SU-DHL-6 (cell line): ENCODE measurements at regions not wholly inside any gene's neighbourhood (a gene's known extent, or its start where the extent isn't known, plus 50 kb on each side); places are given as distances from the start of the nearest gene placed in this dataset.

Source experiments
- H2AFZ ChIP-seq: fragments of 200-600 bp; sonication (generic); 2 replicates; pipeline ENCODE4 v1.6.1; 2014; ENCODE audit warnings: low read depth, mild to moderate bottlenecking, moderate library complexity, mixed read lengths, antibody characterized with exemption, low read length; ENCODE audit not compliant: severe bottlenecking
- H3F3A ChIP-seq: fragments of 200-600 bp; shearing (Covaris generic); 2 replicates; pipeline ENCODE4 v1.6.0; 2016; ENCODE audit warnings: antibody characterized with exemption, mild to moderate bottlenecking; ENCODE audit not compliant: insufficient read depth
- H3K27ac ChIP-seq: fragments of 200-600 bp; sonication (generic); 2 replicates; pipeline ENCODE4 v1.5.1; 2016; ENCODE audit warnings: low read depth, mild to moderate bottlenecking, low read length, moderate library complexity, mixed read lengths
- H3K27me3 ChIP-seq: fragments of 200-600 bp; sonication (generic), shearing (Covaris generic); 2 replicates; pipeline ENCODE4 v1.6.0; 2014; ENCODE audit warnings: mild to moderate bottlenecking, low read length
- H3K36me3 ChIP-seq: fragments of 200-600 bp; sonication (generic); 2 replicates; pipeline ENCODE4 v1.6.1; 2014; ENCODE audit warnings: mild to moderate bottlenecking, low read length, mixed read lengths
- H3K4me2 ChIP-seq: fragments of 300-600, 200-600 bp; shearing (Covaris generic), sonication (generic); 2 replicates; pipeline ENCODE4 v1.6.0; 2014; ENCODE audit warnings: low read length, low read depth, mild to moderate bottlenecking; ENCODE audit not compliant: poor library complexity, severe bottlenecking
- H3K4me3 ChIP-seq: fragments of 200-600 bp; sonication (generic); 2 replicates; pipeline ENCODE4 v1.5.1; 2014; ENCODE audit warnings: antibody characterized with exemption, low read length, mild to moderate bottlenecking, mixed read lengths; ENCODE audit not compliant: insufficient read depth, poor library complexity, severe bottlenecking
- H3K79me2 ChIP-seq: fragments of 200-600 bp; sonication (generic); 2 replicates; pipeline ENCODE4 v1.6.1; 2014; ENCODE audit warnings: mild to moderate bottlenecking, low read length, moderate library complexity; ENCODE audit not compliant: insufficient read depth
- H3K9ac ChIP-seq: fragments of 200-600 bp; sonication (generic); 2 replicates; pipeline ENCODE4 v1.7.0; 2014; ENCODE audit warnings: mild to moderate bottlenecking, low read length
- H3K9me2 ChIP-seq: fragments of 200-600 bp; sonication (generic); replicated peaks from 2 replicates; pipeline ENCODE4 v1.6.1; 2014; ENCODE audit warnings: low read length; ENCODE audit not compliant: insufficient read depth
- H3K9me3 ChIP-seq: fragments of 200-600 bp; sonication (generic); 2 replicates; pipeline ENCODE4 v1.6.1; 2014; ENCODE audit warnings: low read length, mixed read lengths; ENCODE audit not compliant: insufficient read depth
- H4K20me1 ChIP-seq: fragments of 200-600 bp; sonication (generic); 2 replicates; pipeline ENCODE4 v1.6.1; 2014; ENCODE audit warnings: low read depth, mild to moderate bottlenecking, antibody characterized with exemption, low read length, moderate library complexity, mixed read lengths
- EZH2phosphoT487 ChIP-seq: fragments of 200-600 bp; sonication (generic), shearing (Covaris generic); conservative IDR thresholded peaks from 2 replicates; pipeline ENCODE4 v1.6.1; 2018; ENCODE audit warnings: mild to moderate bottlenecking, antibody characterized with exemption, low read length, moderate library complexity, mixed read lengths
- TF ChIP-seq, protein P1 (sequence below): fragments of 200-600 bp; sonication (generic); IDR thresholded peaks from one replicate; pipeline ENCODE4 v1.5.1; 2017; ENCODE audit warnings: antibody characterized with exemption, mild to moderate bottlenecking, low read length, moderate library complexity; ENCODE audit not compliant: insufficient read depth, poor library complexity, severe bottlenecking

DNA sequence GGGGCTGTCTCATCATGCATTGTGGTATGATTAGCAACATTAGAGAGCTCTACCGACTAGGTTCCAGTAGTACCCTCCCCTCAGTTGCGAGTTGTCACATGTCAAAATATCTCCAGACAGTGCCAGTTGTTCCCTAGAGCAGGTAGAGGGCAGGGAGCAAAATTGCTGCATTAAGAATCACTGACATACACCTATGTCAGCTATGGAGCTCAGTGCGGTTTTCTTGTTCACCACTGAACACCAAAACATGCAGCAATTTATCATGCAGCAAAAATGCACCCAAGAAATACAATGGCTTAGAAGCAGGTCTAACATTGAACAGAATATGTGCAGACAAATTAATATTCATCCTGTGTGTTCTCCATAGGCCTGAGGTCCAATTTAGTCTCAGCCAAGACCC lies 186.9 kb upstream of the STARD13 start:
- H3K9me3 ChIP-seq: no peaks in the 10 kb centered on the region
- H3K79me2 ChIP-seq: no peaks in the 10 kb centered on the region
- no peaks in the 10 kb centered on the region for H3K27me3 ChIP-seq
- no peaks in the 10 kb centered on the region for H3K9me2 ChIP-seq
- no peak overlapping the region for H3K27ac ChIP-seq
- no peak overlapping the region for H3K4me3 ChIP-seq
- H3K36me3 ChIP-seq: no peaks in the 10 kb centered on the region
- TF ChIP-seq EZH2phosphoT487: no peak
- TF ChIP-seq, protein P1, sequence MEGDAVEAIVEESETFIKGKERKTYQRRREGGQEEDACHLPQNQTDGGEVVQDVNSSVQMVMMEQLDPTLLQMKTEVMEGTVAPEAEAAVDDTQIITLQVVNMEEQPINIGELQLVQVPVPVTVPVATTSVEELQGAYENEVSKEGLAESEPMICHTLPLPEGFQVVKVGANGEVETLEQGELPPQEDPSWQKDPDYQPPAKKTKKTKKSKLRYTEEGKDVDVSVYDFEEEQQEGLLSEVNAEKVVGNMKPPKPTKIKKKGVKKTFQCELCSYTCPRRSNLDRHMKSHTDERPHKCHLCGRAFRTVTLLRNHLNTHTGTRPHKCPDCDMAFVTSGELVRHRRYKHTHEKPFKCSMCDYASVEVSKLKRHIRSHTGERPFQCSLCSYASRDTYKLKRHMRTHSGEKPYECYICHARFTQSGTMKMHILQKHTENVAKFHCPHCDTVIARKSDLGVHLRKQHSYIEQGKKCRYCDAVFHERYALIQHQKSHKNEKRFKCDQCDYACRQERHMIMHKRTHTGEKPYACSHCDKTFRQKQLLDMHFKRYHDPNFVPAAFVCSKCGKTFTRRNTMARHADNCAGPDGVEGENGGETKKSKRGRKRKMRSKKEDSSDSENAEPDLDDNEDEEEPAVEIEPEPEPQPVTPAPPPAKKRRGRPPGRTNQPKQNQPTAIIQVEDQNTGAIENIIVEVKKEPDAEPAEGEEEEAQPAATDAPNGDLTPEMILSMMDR: no peak
- H3K9ac ChIP-seq: no peak overlapping the region
- H3F3A ChIP-seq: no peaks in the 10 kb centered on the region
- no peaks in the 10 kb centered on the region for H4K20me1 ChIP-seq
- no peak overlapping the region for H2AFZ ChIP-seq
- no peak overlapping the region for H3K4me2 ChIP-seq

DNA sequence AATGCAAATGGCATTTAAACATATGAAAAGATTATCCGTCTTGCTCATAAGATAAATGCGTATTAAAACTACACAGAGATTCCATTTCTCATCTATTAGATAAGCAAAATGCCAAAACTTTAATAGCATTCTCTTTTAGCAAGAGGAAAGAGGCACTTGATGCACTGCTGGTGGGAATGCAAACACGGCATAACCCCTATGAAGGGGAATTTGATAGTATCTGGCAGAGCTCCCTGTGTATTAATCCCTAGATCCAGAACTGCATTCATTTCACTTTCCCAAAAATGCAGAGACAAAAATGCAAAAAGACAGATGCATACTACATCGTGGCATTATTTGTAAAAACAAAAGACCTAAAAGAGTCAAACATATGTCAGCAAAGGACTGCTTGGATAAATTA lies 193.6 kb upstream of the STARD13 start:
- Histone ChIP-seq H3K9me2 (no peaks in the 10 kb centered on the region), H3K36me3 (no peaks in the 10 kb centered on the region), H3K4me2 (no peak overlapping the region), H3K27me3 (no peaks in the 10 kb centered on the region), H3K9ac (no peak overlapping the region), H3K4me3 (no peak overlapping the region), H3K79me2 (no peaks in the 10 kb centered on the region), H3K9me3 (0 out of 2 replicates have a peak, but pooled peaks cover 10% of the 10 kb centered on the region), H2AFZ (no peak overlapping the region), H4K20me1 (no peaks in the 10 kb centered on the region), H3F3A (no peaks in the 10 kb centered on the region), H3K27ac (no peak overlapping the region)
- TF ChIP-seq EZH2phosphoT487: no peak
- TF ChIP-seq, protein P1: no peak

DNA sequence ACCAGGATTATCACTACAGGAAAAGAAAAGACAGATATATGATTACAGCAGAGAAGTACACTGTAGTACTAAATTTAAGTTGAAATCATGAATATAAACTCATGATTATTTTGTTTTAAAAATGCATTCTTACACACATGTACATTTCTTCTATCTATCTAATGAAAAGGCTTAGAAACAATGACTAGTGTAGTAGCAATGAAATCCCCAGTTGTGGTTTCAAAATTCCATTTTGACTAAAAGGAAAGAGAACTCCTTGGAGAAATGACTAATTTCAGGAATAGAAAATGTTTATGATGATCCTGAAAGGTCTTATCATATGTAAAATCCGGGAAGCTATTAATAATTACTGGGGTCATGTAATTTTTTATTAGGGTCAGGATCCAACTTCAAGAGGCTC lies 195.0 kb upstream of the STARD13 start:
- no peaks in the 10 kb centered on the region for H3K27me3 ChIP-seq

More for the DNA sequence above, 195.0 kb upstream of the STARD13 start:
- Histone ChIP-seq H3F3A (no peaks in the 10 kb centered on the region), H3K9me2 (no peaks in the 10 kb centered on the region), H3K36me3 (0 out of 2 replicates have a peak, but pooled peaks cover 6% of the 10 kb centered on the region), H3K79me2 (no peaks in the 10 kb centered on the region), H3K4me3 (no peak overlapping the region), H3K9me3 (peaks cover 18% of the 10 kb centered on the region; the same call in 1 of the 2 replicates), H2AFZ (no peak overlapping the region), H3K4me2 (no peak overlapping the region), H3K9ac (no peak overlapping the region), H4K20me1 (no peaks in the 10 kb centered on the region), H3K27ac (no peak overlapping the region)
- no peak for TF ChIP-seq EZH2phosphoT487
- TF ChIP-seq, protein P1: no peak
